GM23338 (cell line): ENCODE measurements at regions not wholly inside any gene's neighbourhood (a gene's known extent, or its start where the extent isn't known, plus 50 kb on each side); places are given as distances from the start of the nearest gene placed in this dataset.

Source experiments
- ETS1 ChIP-seq: IDR thresholded peaks from 2 replicates; pipeline ENCODE4 v1.6.1; 2016; ENCODE audit warnings: antibody characterized with exemption
- EZH2 ChIP-seq: fragments of 200-600 bp; sonication (generic); IDR thresholded peaks from one replicate; pipeline ENCODE4 v1.8.0; 2017; ENCODE audit warnings: antibody characterized with exemption, mild to moderate bottlenecking, low read depth; ENCODE audit not compliant: unreplicated experiment
- TF ChIP-seq, protein P1 (sequence below), 2 experiments: fragments of 200-600 bp in 1 of 2; sonication (generic) in 1 of 2; conservative IDR thresholded peaks; 2 replicates each; pipeline versions ENCODE4 v1.5.1 to v1.6.1; 2016 to 2017; ENCODE audit warnings: antibody characterized with exemption in 2 of 2, low read depth in 2 of 2, mild to moderate bottlenecking in 2 of 2, moderate library complexity in 1 of 2

DNA sequence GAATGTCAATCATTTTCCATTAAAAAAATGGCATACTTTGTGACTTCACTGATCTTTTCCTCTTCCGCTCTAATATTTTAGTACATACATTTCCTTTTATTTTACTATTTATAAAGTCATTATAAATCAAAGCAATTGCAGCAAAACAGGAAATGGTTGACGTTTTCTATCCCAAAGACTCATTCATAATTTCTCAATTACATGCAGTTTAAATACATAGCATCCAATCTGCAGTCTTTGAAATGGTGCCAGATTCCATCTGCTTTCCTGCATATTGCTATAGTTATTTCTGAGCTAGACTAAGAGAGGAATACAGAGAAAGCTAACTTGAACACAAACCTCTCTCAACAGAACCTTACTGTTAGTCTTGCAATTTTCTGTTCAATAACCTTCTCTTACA lies 179.8 kb downstream of the ZPLD1 start:
- TF ChIP-seq, protein P1, sequence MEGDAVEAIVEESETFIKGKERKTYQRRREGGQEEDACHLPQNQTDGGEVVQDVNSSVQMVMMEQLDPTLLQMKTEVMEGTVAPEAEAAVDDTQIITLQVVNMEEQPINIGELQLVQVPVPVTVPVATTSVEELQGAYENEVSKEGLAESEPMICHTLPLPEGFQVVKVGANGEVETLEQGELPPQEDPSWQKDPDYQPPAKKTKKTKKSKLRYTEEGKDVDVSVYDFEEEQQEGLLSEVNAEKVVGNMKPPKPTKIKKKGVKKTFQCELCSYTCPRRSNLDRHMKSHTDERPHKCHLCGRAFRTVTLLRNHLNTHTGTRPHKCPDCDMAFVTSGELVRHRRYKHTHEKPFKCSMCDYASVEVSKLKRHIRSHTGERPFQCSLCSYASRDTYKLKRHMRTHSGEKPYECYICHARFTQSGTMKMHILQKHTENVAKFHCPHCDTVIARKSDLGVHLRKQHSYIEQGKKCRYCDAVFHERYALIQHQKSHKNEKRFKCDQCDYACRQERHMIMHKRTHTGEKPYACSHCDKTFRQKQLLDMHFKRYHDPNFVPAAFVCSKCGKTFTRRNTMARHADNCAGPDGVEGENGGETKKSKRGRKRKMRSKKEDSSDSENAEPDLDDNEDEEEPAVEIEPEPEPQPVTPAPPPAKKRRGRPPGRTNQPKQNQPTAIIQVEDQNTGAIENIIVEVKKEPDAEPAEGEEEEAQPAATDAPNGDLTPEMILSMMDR (conservative IDR thresholded peaks at IDR 0.05; ENCODE audit: low read depth in 2 of 2), result no peak
- no peak for TF ChIP-seq EZH2
- no peak for TF ChIP-seq ETS1
